Daoy (cell line): ENCODE measurements at regions not wholly inside any gene's neighbourhood (a gene's known extent, or its start where the extent isn't known, plus 50 kb on each side); places are given as distances from the start of the nearest gene placed in this dataset.
"Not testable (repeated sequence)": the region's sequence is repeated elsewhere in the genome, so short reads cannot be mapped to it uniquely, and the experiment has no call there.

Experiments
- DNase-seq: peaks from one replicate; pipeline ENCODE4 v3.0.0-alpha.2; 2015; ENCODE audit warnings: low read depth

DNA sequence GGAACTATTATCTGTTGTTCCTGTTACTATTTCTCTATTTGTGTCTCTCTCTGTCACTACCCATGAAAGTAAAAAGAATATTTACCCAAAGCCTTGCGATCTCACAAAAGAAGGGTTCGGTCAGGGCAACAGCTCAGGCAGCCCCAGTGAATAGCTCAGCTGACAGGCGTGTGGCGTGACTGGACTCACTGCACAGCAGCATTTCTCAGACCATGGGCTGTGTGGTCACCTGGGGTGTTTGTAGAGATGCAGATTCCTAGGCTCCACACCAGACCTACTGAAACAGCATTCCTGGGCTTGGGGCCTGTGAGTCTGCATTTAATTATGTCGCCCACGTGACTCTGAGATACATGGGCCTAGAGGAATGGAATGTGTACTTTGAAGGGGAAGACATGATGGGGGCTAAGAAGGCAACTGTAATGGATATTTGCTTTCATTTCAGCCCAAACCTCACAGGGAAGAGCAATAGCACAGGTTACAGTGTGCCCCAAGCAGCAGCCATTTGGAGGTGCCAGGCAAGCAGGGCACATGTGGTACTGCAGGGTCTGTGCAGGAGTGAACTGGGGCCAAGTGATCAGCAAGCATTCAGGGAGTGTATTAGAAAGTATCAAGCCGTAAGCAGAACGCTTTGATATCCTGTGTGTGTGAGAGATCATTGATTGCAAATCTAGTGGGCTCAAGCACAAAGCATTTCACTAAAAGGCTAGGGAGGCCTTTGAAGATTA lies 90.4 kb upstream of the RBMS1 start:
- no peak for DNase-seq

DNA sequence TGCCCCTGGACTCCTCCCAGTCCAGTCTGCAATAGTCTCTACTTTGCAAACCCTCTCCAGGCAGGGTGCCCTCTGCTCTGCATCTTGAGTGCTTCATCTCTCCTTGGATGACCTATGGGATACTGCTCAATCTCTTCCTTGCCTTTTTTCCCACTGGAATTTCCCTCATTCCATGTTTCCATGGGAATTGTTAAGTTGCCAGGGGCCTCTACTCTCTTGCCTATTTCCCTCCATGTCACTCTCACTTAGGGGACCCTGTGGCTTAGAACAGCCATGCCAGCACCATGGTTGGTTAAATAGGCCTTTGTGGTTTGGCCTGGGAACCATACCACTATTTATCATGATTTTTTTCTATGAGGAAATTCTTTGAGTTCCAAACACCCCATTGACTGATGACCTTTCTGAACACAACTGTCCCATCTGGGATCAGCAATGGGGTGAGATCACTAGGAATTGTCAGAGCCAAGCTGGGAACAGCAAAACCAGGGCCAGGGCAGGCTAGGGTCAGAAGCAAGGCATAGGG lies 91.4 kb upstream of the RBMS1 start:
- DNase-seq, result peak; percentile 16

DNA sequence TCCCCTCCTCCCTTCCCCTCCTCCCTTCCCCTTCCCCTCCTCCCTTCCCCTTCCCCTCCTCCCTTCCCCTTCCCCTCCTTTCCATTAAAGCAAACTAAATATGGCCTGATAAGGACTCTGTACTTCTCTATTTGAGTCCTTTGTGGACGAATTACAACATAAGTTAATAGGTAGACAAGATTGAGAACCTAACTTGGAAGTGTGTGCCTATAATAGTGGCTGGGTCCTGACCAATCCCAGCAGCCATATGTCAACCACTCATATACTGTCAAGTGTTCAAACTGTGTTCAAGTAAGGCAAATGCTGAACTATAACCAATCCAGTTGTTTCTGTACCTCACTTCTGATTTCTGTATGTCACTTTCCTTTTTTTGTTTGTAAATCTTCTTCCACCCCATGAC lies 97.1 kb upstream of the RBMS1 start:
- no peak for DNase-seq

DNA sequence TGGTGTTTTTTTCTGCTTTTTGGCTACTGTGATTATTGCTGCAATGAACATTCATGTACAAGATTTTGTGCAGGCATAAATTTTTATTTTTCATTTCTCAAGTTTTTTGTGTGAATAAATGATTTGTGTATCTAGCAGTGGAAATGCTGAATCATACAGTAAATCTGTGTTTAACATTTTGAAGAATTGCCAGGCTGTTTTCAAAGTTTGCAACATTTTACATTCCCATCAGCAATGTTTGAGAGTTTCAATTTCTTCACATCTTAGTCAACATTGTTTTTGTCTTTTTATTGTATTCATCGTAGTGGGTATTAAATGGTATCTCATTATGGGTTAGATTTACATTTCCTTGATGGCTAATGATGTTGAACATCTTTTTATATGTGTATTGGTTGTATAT lies 98.8 kb upstream of the RBMS1 start:
- no peak for DNase-seq

- no peak for DNase-seq
Observed at GRCh38 chr2:160592993-160593392, 99.4 kb upstream of the RBMS1 start.

DNA sequence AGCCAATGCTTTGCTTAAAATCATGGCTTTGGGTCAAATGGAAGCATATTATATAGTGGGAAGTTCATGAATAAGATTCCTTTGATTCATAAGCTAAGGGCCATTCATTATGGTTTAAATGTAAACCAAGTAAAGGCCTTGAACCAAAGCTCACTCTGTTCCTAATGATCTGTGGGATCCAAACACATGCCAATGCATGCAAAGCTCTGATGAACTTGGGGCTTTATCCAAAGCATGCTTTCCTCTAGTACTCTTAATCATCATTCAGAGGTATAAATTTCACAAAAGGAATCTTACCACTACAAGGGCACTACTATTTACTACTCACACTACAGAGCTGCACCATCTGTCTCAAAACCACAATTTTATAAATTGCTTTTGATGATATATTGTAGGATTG lies 102.8 kb upstream of the RBMS1 start:
- no peak for DNase-seq

DNA sequence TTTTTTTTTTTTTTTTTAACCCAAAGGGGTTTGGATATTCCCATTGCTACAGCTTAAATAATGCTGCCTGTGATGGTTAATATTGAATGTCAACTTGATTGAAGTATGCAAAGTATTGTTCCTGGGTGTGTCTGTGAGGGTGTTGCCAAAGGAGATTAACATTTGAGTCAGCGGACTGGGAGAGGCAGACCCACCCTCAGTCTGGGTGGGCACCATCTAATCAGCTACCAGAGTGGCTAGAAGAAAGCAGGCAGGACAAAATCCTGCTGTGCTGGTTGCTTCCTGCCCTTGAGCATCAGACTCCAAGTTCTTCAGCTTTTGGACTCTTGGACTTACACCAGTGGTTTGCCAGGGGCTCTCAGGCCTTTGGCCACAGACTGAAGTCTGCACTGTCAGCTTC lies 106.8 kb upstream of the RBMS1 start:
- DNase-seq, result not testable (repeated sequence)

DNA sequence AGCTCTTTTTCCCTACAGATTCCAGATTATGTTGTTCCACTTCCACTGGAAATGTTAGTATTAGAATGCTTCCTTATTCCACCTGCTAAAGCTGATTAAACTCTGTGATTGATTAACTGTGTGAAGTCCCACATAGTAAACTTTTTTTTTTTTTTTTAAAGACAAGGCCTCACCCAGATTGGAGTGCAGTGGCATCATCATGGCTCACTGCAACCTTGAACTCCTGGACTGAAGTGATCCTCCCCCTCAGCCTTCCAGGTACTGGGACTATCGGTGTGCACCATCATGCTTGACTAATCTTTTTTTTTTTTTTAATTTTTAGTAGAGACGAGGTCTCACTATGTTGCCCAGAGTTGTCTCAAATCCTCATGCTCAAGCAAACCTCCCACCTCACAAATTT lies 108.5 kb upstream of the RBMS1 start:
- DNase-seq, result no peak

- DNase-seq, result no peak
Observed at GRCh38 chr2:160603771-160604510, 110.3 kb upstream of the RBMS1 start.

DNA sequence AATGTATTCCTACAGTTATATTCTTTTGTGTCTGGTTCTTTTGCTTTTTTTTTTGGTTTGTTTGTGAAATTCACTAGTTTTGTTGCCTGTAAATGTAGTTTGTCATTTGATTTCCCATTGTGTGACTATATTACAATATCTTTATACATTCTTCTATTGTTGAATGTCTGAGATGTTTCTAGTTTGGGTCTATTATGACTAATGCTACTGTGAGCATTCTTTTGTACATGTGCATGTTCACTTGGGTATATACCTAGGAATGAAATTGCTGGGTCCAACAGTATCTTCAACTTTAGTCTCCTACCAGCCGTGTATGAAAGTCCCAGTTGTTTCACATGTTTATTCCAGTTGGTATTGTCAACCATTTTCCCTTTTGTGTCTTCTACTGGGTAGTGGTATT lies 112.7 kb upstream of the RBMS1 start:
- DNase-seq, result no peak

GRCh38 chr2:160608599-160608998 lies 115.0 kb upstream of the RBMS1 start:
- no peak for DNase-seq

GRCh38 chr2:160609346-160609745 lies 115.7 kb upstream of the RBMS1 start:
- DNase-seq, result no peak

GRCh38 chr2:160610041-160610440 lies 116.4 kb upstream of the RBMS1 start:
- DNase-seq, result no peak

GRCh38 chr2:160612266-160612856 lies 118.8 kb upstream of the RBMS1 start:
- DNase-seq, result no peak

DNA sequence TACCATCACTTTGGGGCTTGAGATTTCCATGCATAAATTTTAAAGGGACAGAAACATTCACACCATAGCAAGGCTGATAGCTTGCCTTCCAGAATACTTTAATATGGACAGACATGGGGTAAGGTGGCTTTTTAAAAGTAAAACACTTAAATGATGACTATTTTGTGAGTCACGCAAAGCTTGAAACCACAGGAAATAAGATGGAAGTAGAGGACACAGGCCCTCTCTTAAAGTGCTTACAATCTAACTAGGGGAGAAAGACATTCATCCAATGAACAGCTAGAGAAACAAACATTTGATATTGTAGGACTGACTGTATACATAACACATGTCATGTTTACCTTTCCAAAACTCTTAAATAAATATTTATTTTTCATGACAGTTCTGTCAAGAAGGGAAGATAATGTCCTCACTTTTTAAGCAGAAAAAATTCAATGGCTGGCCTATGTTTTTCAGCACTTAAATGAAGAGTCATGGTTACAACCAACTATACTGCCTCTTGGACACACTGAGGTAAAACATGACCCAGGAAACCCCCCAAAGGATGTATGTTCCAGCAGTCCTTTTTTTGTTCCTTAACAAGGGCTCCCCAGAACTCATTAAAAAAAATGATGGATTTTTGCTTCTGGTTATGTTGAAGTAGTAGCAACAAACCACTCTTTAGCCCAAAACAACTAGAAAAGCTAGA lies 120.0 kb upstream of the RBMS1 start:
- DNase-seq, result peak; percentile 68

DNA sequence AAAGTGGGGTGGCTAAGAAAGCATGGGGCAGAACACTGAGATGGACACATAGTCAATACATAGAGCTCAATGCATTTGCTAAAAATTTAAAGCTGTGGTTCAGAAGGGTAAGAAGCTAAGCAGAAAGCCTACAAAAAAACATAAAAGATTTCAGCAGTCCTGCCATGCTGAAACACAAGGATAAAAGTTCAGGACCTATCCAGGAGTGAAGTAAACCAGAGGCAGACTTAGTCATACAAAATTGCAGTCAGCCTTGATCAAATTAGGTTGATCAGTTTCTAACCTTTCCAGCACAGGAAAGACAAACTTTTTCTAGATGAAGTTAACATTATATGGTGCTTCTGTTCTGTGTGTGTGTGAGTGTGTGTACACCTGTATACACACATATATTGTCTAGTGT lies 120.8 kb upstream of the RBMS1 start:
- DNase-seq, result no peak

DNA sequence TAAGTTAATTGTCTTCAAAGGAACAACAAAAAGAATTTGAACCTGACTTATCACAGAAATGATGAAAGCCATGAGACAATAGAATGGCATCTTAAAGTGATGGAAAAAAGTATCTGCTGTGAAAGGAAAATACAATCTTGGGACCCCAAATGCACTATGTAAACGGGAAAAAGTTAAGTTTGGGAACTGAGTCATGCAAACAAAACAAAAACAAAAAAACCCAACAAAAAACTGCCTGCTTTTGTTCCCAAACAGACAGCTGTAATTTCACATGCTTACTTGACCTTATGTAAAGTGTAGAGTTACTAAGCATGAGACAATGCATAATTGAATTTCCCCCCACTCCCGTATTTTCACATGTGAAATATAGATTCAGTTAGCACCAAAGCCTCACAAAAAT lies 122.1 kb upstream of the RBMS1 start:
- DNase-seq, result no peak

DNA sequence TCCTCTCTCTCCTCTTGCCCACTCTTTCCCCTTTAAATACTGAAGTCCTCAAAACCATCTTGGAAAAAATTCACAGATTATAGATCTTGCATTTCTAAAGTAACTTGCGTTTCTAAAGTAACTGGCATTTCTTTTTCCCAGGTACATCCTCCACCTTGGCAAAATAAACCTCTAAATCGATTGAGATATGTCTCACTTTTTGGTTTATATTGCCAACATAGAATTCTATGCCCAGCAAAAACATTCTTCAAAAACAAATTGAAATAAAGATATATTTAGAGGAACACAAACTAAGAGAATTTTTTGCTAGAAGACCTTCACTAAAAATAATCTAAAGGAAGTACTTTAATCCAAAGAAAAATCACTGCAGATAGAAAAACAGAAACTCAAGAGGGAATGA lies 122.5 kb upstream of the RBMS1 start:
- no peak for DNase-seq

GRCh38 chr2:160621748-160622147 lies 128.1 kb upstream of the RBMS1 start:
- DNase-seq, result no peak

- DNase-seq, result not testable (repeated sequence)
Observed at GRCh38 chr2:160628020-160628637, 134.5 kb upstream of the RBMS1 start.

GRCh38 chr2:160628811-160629210 lies 135.2 kb upstream of the RBMS1 start:
- DNase-seq, result no peak
